Natural killer cell (primary cell): ENCODE measurements at regions not wholly inside any gene's neighbourhood (a gene's known extent, or its start where the extent isn't known, plus 50 kb on each side); places are given as distances from the start of the nearest gene placed in this dataset.

Source experiments
- ATAC-seq, 3 donors: fragments of 150-1000 bp in 2 of 3; fragments of 200-7000 bp in 1 of 3; cut with Tn5 transposase; 1 replicate in 1 of 3; 2 replicates in 2 of 3; pipeline ENCODE4 v1.10.0; 2021; ENCODE audit warnings: mild to moderate bottlenecking in 2 of 3, moderate library complexity in 2 of 3
- DNase-seq, 2 donors: peaks; one replicate each; pipeline versions ENCODE4 v3.0.0 to v3.0.0-alpha.2; 2013 to 2021; ENCODE audit warnings: mixed read lengths in 1 of 2
- H3K27ac ChIP-seq: one replicate; pipeline ENCODE4 v1.5.1; 2013; ENCODE audit warnings: mild to moderate bottlenecking, low read length
- H3K27me3 ChIP-seq: one replicate; pipeline ENCODE4 v1.6.1; 2013; ENCODE audit warnings: low read length; ENCODE audit not compliant: control insufficient read depth, insufficient read depth
- H3K36me3 ChIP-seq: one replicate; pipeline ENCODE4 v1.6.1; 2013; ENCODE audit warnings: low read length; ENCODE audit not compliant: control insufficient read depth, insufficient read depth
- H3K4me1 ChIP-seq: one replicate; pipeline ENCODE4 v1.6.1; 2013; ENCODE audit warnings: low read length; ENCODE audit not compliant: control insufficient read depth, insufficient read depth
- H3K4me3 ChIP-seq: one replicate; pipeline ENCODE4 v1.5.1; 2013; ENCODE audit warnings: low read length
- H3K9me3 ChIP-seq: one replicate; pipeline ENCODE4 v1.6.1; 2013; ENCODE audit warnings: low read length; ENCODE audit not compliant: control insufficient read depth, insufficient read depth
- H3K27ac Mint-ChIP-seq, 2 donors: one replicate each; pipeline ENCODE4 v1.8.0; 2022; ENCODE audit warnings: mild to moderate bottlenecking in 2 of 2, mixed read lengths in 2 of 2, moderate library complexity in 1 of 2
- H3K27me3 Mint-ChIP-seq, 2 donors: one replicate each; pipeline ENCODE4 v1.8.0; 2022; ENCODE audit warnings: low read depth in 2 of 2, mixed read lengths in 2 of 2
- H3K36me3 Mint-ChIP-seq: one replicate; pipeline ENCODE4 v1.8.0; 2022; ENCODE audit warnings: mixed read lengths
- H3K4me1 Mint-ChIP-seq, 2 donors: one replicate each; pipeline ENCODE4 v1.8.0; 2022; ENCODE audit warnings: mixed read lengths in 2 of 2
- H3K4me3 Mint-ChIP-seq: one replicate; pipeline ENCODE4 v1.8.0; 2022; ENCODE audit warnings: mild to moderate bottlenecking, moderate library complexity, mixed read lengths
- H3K9me3 Mint-ChIP-seq, 2 donors: one replicate each; pipeline ENCODE4 v1.8.0; 2022; ENCODE audit warnings: mixed read lengths in 2 of 2
- WGBS: methylation state at CpG from one replicate; pipeline ENCODE4 v1.1.7; 2013; ENCODE audit warnings: missing lambda C conversion rate; ENCODE audit not compliant: insufficient coverage; 5-methylcytosine and 5-hydroxymethylcytosine counted together
- intact Hi-C: fragments of 100-400 bp; cut with micrococcal nuclease; formaldehyde crosslinking; loops from one replicate; pipeline ENCODE4 v1.14.2; 2022
- TF ChIP-seq, protein P1 (sequence below): fragments of 200-600 bp; IDR thresholded peaks from one replicate; pipeline ENCODE4 v1.8.0; 2022; ENCODE audit warnings: antibody characterized with exemption

DNA sequence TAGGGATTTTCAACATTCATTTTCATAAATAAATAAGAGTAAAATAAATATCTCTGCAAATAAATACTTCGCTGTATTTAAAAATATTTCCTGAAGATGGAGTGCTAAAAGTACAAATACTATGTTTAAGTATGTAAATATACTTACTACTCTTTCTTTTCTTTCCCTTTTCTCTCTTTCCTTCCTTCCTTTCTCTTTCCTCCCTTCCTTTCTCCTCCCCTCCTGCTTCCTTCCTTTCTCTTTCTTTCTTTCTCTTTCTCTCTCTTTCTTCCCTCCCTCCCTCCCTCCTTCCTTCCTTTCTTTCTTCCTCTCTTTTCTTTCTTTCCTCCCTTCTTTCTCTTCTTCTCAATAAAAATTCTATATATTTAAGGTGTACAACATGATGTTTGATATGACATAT, 496.1 kb downstream of the CCSER2 start:
- DNase-seq (no peak), ATAC-seq (no peak)
- H3K4me3 ChIP-seq, result no peak overlapping the region
- no peaks in the 10 kb centered on the region for H3K27me3 Mint-ChIP-seq
- H3K27ac ChIP-seq, result no peak overlapping the region
- H3K4me1 ChIP-seq, result no peaks in the 10 kb centered on the region
- no peak overlapping the region for H3K27ac Mint-ChIP-seq
- TF ChIP-seq, protein P1, sequence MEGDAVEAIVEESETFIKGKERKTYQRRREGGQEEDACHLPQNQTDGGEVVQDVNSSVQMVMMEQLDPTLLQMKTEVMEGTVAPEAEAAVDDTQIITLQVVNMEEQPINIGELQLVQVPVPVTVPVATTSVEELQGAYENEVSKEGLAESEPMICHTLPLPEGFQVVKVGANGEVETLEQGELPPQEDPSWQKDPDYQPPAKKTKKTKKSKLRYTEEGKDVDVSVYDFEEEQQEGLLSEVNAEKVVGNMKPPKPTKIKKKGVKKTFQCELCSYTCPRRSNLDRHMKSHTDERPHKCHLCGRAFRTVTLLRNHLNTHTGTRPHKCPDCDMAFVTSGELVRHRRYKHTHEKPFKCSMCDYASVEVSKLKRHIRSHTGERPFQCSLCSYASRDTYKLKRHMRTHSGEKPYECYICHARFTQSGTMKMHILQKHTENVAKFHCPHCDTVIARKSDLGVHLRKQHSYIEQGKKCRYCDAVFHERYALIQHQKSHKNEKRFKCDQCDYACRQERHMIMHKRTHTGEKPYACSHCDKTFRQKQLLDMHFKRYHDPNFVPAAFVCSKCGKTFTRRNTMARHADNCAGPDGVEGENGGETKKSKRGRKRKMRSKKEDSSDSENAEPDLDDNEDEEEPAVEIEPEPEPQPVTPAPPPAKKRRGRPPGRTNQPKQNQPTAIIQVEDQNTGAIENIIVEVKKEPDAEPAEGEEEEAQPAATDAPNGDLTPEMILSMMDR, result no peak
- intact Hi-C loops, result no loop called here
- H3K4me1 Mint-ChIP-seq, result no peaks in the 10 kb centered on the region
- H3K36me3 Mint-ChIP-seq, result no peaks in the 10 kb centered on the region
- H3K9me3 Mint-ChIP-seq, result no peaks in the 10 kb centered on the region
- H3K36me3 ChIP-seq, result no peaks in the 10 kb centered on the region
- no peaks in the 10 kb centered on the region for H3K27me3 ChIP-seq
- no CpG with 5 or more reads among the region's 1 CpG for WGBS
- no peaks in the 10 kb centered on the region for H3K9me3 ChIP-seq
- H3K4me3 Mint-ChIP-seq, result no peak overlapping the region

DNA sequence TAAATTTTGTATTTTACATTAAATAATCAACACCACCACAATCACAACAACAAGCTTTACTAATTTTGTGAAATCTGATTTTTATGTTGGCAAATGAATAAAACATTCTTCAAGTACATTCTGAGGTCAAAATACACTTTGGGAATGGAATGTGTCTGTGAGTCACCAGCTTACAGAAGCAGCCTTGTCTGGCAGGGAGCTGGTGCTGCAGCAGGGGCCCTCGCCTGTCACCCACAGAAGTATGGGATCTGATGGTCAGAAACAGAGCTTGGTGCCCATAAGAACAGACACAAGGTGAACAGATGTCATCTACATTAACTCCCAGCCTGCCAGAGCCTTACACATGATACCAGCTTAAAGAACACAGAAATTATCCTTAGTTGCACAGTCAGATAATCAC, 496.9 kb downstream of the CCSER2 start:
- intact Hi-C loops, result no loop called here
- no peaks in the 10 kb centered on the region for H3K36me3 ChIP-seq
- H3K27me3 ChIP-seq, result no peaks in the 10 kb centered on the region
- TF ChIP-seq, protein P1, result no peak
- 83% methylated on average over 1 of the region's 1 CpG for WGBS
- no peaks in the 10 kb centered on the region for H3K4me1 ChIP-seq
- no peak overlapping the region for H3K4me3 ChIP-seq
- no peaks in the 10 kb centered on the region for H3K9me3 Mint-ChIP-seq
- ATAC-seq (no peak), DNase-seq (no peak)
- H3K9me3 ChIP-seq, result no peaks in the 10 kb centered on the region
- H3K27ac ChIP-seq, result no peak overlapping the region
- H3K27ac Mint-ChIP-seq, result no peak overlapping the region
- H3K36me3 Mint-ChIP-seq, result no peaks in the 10 kb centered on the region
- H3K27me3 Mint-ChIP-seq, result no peaks in the 10 kb centered on the region
- H3K4me3 Mint-ChIP-seq, result no peak overlapping the region
- no peaks in the 10 kb centered on the region for H3K4me1 Mint-ChIP-seq

DNA sequence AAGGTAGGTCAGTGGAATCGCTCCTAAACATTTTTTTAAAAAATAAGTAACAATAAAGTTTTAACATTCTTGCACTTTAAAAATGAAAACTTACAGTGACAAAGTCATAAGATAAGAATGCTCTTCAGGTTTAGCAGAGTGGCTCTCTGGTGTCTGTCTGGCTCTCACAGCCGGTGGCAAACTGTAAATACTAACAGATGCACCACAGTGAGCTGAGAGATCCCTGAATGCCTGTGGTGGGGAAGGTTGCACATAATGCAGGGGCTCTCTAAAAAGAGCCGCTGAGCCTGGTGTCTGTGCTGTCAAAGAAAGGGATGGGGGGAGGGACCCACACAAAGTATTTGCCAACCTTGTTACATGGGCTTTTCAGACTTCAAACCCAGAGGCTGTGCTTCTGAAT, 498.3 kb downstream of the CCSER2 start:
- H3K4me3 Mint-ChIP-seq, result no peak overlapping the region
- ATAC-seq, result no peak
- 54% methylated on average over 2 of the region's 3 CpGs for whole genome bisulfite sequencing
- H3K36me3 Mint-ChIP-seq, result no peaks in the 10 kb centered on the region
- H3K27me3 Mint-ChIP-seq, result no peaks in the 10 kb centered on the region
- no peak for DNase-seq
- no peak overlapping the region for H3K27ac Mint-ChIP-seq
- H3K4me1 Mint-ChIP-seq, result no peaks in the 10 kb centered on the region
- H3K9me3 ChIP-seq, result no peaks in the 10 kb centered on the region
- H3K27ac ChIP-seq, result no peak overlapping the region
- no peaks in the 10 kb centered on the region for H3K36me3 ChIP-seq
- H3K9me3 Mint-ChIP-seq, result peaks cover 0 to 4% of the 10 kb centered on the region in 2 donors
- no peaks in the 10 kb centered on the region for H3K27me3 ChIP-seq
- TF ChIP-seq, protein P1, result no peak
- H3K4me1 ChIP-seq, result no peaks in the 10 kb centered on the region
- H3K4me3 ChIP-seq, result no peak overlapping the region
- intact Hi-C loops, result no loop called here

DNA sequence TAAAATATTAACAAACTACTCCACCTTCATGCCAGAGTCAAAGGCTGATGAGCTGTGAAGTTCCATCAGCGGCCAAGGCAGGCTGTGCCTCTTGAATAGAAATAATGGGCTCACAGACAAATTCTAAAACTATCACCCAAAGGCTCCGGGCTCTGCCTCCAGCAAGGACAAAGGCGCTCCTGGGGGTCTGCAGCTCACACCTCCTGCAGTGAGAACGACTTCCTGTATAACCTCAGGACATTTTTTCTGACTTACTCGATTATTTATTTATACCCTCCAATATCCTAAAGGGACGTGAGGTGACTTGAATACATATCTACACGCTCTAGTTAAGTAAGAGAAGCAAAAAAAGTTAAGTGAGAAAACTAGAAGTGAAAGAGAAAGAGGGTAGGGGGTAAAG, 500.7 kb downstream of the CCSER2 start:
- Histone ChIP-seq H3K27me3 (no peaks in the 10 kb centered on the region), H3K36me3 (no peaks in the 10 kb centered on the region), H3K4me1 (no peaks in the 10 kb centered on the region), H3K27ac (no peak overlapping the region), H3K9me3 (no peaks in the 10 kb centered on the region), H3K4me3 (no peak overlapping the region)
- intact Hi-C loops, result no loop called here
- TF ChIP-seq, protein P1, result no peak
- Mint-ChIP-seq H3K27me3 (no peaks in the 10 kb centered on the region), H3K4me1 (no peaks in the 10 kb centered on the region), H3K36me3 (no peaks in the 10 kb centered on the region), H3K9me3 (peaks cover 0 to 6% of the 10 kb centered on the region in 2 donors), H3K27ac (no peak overlapping the region), H3K4me3 (no peak overlapping the region)
- DNase-seq (no peak), ATAC-seq (no peak)
- WGBS, result 71% methylated on average over 6 of the region's 7 CpGs
